ENCODE measurements at regions not wholly inside any gene's neighbourhood (a gene's known extent, or its start where the extent isn't known, plus 50 kb on each side); places are given as distances from the start of the nearest gene placed in this dataset.

GRCh38 chr1:40925834-40926410 is 53.6 kb upstream of the CTPS1 start:
- Histone ChIP-seq H4K20me1 (no peaks in the 10 kb centered on the region), H3K4me1 (peaks cover 34% of the 10 kb centered on the region), H3K27me3 (no peaks in the 10 kb centered on the region), H3K36me3 (no peaks in the 10 kb centered on the region), H3K4me3 (no peak overlapping the region), H3K9me3 (no peaks in the 10 kb centered on the region), H3K4me2 (peak overlapping the region; percentile 49), H3K27ac (0 out of 2 replicates have a peak overlapping the region, but pooled peaks have one; percentile 49), H3K9ac (0 out of 2 replicates have a peak overlapping the region, but pooled peaks have one; percentile 26)
- no peak for TF ChIP-seq Cebpa-rat (IDR thresholded peaks at IDR 0.05)

- TF ChIP-seq Cebpa-rat (IDR thresholded peaks at IDR 0.05), result peak; percentile 54; the same call in 1 of the 2 replicates
- H3K9ac ChIP-seq, result 0 out of 2 replicates have a peak overlapping the region, but pooled peaks have one; percentile 26
- no peaks in the 10 kb centered on the region for H3K27me3 ChIP-seq
- H3K27ac ChIP-seq, result peak overlapping the region; percentile 49
- no peak overlapping the region for H3K4me3 ChIP-seq
- no peaks in the 10 kb centered on the region for H4K20me1 ChIP-seq
- H3K4me1 ChIP-seq, result peaks cover 35% of the 10 kb centered on the region
- no peaks in the 10 kb centered on the region for H3K9me3 ChIP-seq
- no peaks in the 10 kb centered on the region for H3K36me3 ChIP-seq
- peak overlapping the region; percentile 49 for H3K4me2 ChIP-seq
These were observed 53.1 kb upstream of the CTPS1 start for GRCh38 chr1:40926441-40926840.

- Histone ChIP-seq H3K4me1 (peaks cover 44% of the 10 kb centered on the region), H3K9me3 (no peaks in the 10 kb centered on the region), H3K27me3 (no peaks in the 10 kb centered on the region), H3K27ac (no peak overlapping the region), H4K20me1 (no peaks in the 10 kb centered on the region), H3K9ac (no peak overlapping the region), H3K4me3 (no peak overlapping the region), H3K4me2 (no peak overlapping the region), H3K36me3 (no peaks in the 10 kb centered on the region)
- no peak for TF ChIP-seq Cebpa-rat (IDR thresholded peaks at IDR 0.05)
These were observed 51.7 kb upstream of the CTPS1 start for GRCh38 chr1:40927781-40928180.

DNA sequence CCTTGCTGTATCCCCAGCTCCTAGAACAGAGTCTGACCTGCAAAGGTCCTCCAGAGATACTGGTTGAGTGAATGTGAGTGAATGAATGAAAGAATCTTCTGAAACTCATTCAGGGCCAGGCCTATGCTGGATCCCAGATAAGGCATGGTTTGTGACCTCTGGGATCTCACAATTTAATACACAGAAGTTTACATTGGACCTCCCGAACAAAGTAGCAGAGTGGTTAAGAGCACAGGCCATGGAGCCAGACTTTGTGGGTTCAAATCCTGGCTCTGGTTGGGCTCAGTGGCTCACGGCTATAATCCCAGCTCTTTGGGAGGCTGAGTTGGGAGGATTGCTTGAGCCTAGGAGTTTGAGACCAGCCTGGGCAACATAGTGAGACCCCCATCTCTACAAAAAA is 50.8 kb upstream of the CTPS1 start:
- Histone ChIP-seq H4K20me1 (no peaks in the 10 kb centered on the region), H3K9me3 (no peaks in the 10 kb centered on the region), H3K27me3 (no peaks in the 10 kb centered on the region), H3K4me1 (peaks cover 35% of the 10 kb centered on the region), H3K4me3 (no peak overlapping the region), H3K9ac (no peak overlapping the region), H3K36me3 (no peaks in the 10 kb centered on the region), H3K4me2 (no peak overlapping the region), H3K27ac (no peak overlapping the region)
- TF ChIP-seq Cebpa-rat (IDR thresholded peaks at IDR 0.05), result no peak

GRCh38 chr1:40929155-40929554 is 50.3 kb upstream of the CTPS1 start:
- Histone ChIP-seq H3K4me2 (no peak overlapping the region), H3K9ac (no peak overlapping the region), H3K9me3 (no peaks in the 10 kb centered on the region), H3K4me1 (peaks cover 35% of the 10 kb centered on the region), H3K36me3 (no peaks in the 10 kb centered on the region), H3K27me3 (no peaks in the 10 kb centered on the region), H4K20me1 (no peaks in the 10 kb centered on the region), H3K27ac (no peak overlapping the region), H3K4me3 (no peak overlapping the region)
- no peak for TF ChIP-seq Cebpa-rat (IDR thresholded peaks at IDR 0.05)

Measured in BLaER1 (cell line).